ENCODE measurements at regions not wholly inside any gene's neighbourhood (a gene's known extent, or its start where the extent isn't known, plus 50 kb on each side); places are given as distances from the start of the nearest gene placed in this dataset.

DNA sequence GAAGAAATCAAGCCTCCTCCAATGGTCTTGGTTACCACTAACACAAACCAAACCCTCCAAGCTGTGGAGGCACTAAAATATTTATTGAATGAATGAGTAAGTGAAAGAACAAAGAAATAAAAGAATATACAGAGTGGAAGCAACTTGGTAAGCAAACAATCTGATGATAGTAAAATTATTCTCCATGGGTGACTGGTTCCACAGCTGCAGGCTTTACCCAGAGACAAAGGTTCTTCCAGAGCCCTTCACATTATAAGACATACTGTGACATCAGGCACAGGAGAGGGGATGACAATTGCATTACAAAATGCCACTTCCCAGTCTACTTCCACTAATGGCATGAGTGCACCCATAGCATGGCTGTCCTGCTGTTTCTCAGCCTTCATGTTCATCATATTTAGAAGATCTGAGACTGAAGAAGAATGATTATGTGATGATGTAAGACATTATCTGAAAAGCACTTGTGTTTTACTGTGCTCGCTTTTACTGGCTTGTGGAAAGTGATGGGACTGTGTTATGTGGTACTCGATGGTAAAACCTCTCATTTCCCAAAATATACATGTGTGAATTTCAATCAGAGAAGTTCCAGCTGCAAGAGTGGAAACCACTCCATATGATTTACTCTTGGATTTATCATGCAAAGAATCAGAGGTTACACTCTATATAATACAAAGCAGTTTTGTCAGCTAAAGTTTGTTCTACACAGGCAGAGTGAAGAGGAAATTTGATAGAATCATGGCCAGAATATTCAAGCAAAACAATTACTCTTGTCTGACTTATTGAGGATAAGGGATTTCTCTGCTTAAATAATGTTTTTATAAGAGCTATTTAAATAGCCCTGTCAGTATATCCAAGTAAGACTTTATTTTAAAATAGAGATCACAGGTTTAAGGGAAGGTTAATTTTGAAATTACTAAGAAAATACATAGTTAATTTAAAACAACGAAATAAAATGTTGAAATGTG, 220.2 kb upstream of the NBEA start:
- intact Hi-C loops (cut with micrococcal nuclease), result no loop called here
- TF ChIP-seq, protein P1, sequence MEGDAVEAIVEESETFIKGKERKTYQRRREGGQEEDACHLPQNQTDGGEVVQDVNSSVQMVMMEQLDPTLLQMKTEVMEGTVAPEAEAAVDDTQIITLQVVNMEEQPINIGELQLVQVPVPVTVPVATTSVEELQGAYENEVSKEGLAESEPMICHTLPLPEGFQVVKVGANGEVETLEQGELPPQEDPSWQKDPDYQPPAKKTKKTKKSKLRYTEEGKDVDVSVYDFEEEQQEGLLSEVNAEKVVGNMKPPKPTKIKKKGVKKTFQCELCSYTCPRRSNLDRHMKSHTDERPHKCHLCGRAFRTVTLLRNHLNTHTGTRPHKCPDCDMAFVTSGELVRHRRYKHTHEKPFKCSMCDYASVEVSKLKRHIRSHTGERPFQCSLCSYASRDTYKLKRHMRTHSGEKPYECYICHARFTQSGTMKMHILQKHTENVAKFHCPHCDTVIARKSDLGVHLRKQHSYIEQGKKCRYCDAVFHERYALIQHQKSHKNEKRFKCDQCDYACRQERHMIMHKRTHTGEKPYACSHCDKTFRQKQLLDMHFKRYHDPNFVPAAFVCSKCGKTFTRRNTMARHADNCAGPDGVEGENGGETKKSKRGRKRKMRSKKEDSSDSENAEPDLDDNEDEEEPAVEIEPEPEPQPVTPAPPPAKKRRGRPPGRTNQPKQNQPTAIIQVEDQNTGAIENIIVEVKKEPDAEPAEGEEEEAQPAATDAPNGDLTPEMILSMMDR (IDR thresholded peaks at IDR 0.05; ENCODE audit: unreplicated experiment), result no peak
- Mint-ChIP-seq H3K4me3 (ENCODE audit: unreplicated experiment) (no peak overlapping the region), H3K9me3 (ENCODE audit: unreplicated experiment) (no peaks in the 10 kb centered on the region), H3K27me3 (ENCODE audit: insufficient read depth, unreplicated experiment) (no peaks in the 10 kb centered on the region), H3K4me1 (ENCODE audit: insufficient read depth, unreplicated experiment) (no peaks in the 10 kb centered on the region), H3K36me3 (ENCODE audit: insufficient read depth, unreplicated experiment) (no peaks in the 10 kb centered on the region), H3K27ac (ENCODE audit: low read depth, unreplicated experiment) (no peak overlapping the region)
- ChIA-PET POLR2A (interaction anchor here (1.0 kb wide), 1 partner anchor 12 kb away, joined by 3 read pairs; no protein-coding TSS in a partner anchor), CTCF (interaction anchor here (0.6 kb wide), 3 partner anchors 16 to 38 kb away, joined by 3 to 5 read pairs (median 3); no protein-coding TSS in a partner anchor)
- no TSS peak for BruUV-seq (replicated peaks)
- no peak for DNase-seq (ENCODE audit: unreplicated experiment)

DNA sequence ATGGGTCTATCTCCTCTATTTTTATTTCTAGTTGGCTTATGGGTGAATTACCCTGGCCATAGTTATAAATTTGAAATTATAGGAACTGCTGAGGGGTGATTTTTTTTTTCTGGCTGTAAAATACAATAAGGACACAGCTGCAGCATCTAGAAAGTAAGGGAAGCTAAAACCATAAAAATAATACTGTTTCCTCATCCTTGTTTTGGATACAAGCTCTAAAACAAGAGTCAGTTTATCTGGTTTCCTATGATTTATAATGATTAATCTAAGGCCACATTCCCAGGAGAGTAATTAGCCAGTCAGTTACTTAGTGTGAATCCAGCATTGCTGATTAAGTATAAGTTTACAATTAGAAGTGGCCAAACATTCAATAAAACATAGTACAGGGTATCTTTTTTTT, 219.1 kb upstream of the NBEA start:
- H3K4me1 Mint-ChIP-seq (ENCODE audit: insufficient read depth, unreplicated experiment), result no peaks in the 10 kb centered on the region
- H3K36me3 Mint-ChIP-seq (ENCODE audit: insufficient read depth, unreplicated experiment), result no peaks in the 10 kb centered on the region
- no peak overlapping the region for H3K4me3 Mint-ChIP-seq (ENCODE audit: unreplicated experiment)
- POLR2A ChIA-PET, result no interaction called here
- no peak overlapping the region for H3K27ac Mint-ChIP-seq (ENCODE audit: low read depth, unreplicated experiment)
- CTCF ChIA-PET, result interaction anchor here (0.6 kb wide), 1 partner anchor 37 kb away, joined by 3 read pairs; no protein-coding TSS in a partner anchor
- no TSS peak for BruUV-seq (replicated peaks)
- TF ChIP-seq, protein P1 (IDR thresholded peaks at IDR 0.05; ENCODE audit: unreplicated experiment), result no peak
- H3K9me3 Mint-ChIP-seq (ENCODE audit: unreplicated experiment), result no peaks in the 10 kb centered on the region
- intact Hi-C loops (cut with micrococcal nuclease), result no loop called here
- DNase-seq (ENCODE audit: unreplicated experiment), result no peak
- H3K27me3 Mint-ChIP-seq (ENCODE audit: insufficient read depth, unreplicated experiment), result no peaks in the 10 kb centered on the region

DNA sequence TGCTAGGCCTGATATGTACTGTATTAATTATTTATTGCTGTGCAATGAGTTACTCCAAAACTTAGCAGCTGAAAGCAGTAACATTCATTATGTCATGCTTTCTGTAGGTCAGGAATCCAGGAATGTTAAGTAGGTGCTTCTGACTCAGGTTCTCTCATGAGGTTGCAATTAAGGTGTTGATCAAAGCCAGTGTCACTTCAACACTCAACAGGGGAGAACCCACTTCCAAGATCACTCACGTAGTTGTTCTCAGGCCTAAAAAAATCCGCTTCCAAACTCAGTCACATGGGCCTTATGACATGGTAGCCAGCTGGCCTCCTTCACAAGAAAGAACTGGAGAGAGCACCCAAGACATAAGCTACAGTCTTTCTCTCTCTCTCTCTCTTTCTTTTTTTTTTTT, 211.1 kb upstream of the NBEA start:
- POLR2A ChIA-PET, result no interaction called here
- no TSS peak for BruUV-seq (replicated peaks)
- Mint-ChIP-seq H3K27me3 (ENCODE audit: insufficient read depth, unreplicated experiment) (no peaks in the 10 kb centered on the region), H3K27ac (ENCODE audit: low read depth, unreplicated experiment) (no peak overlapping the region), H3K4me3 (ENCODE audit: unreplicated experiment) (no peak overlapping the region), H3K4me1 (ENCODE audit: insufficient read depth, unreplicated experiment) (no peaks in the 10 kb centered on the region), H3K9me3 (ENCODE audit: unreplicated experiment) (peaks cover 8% of the 10 kb centered on the region), H3K36me3 (ENCODE audit: insufficient read depth, unreplicated experiment) (no peaks in the 10 kb centered on the region)
- intact Hi-C loops (cut with micrococcal nuclease), result no loop called here
- no peak for DNase-seq (ENCODE audit: unreplicated experiment)
- TF ChIP-seq, protein P1 (IDR thresholded peaks at IDR 0.05; ENCODE audit: unreplicated experiment), result no peak
- CTCF ChIA-PET, result interaction anchor here (0.5 kb wide), 1 partner anchor 34 kb away, joined by 3 read pairs; no protein-coding TSS in a partner anchor

DNA sequence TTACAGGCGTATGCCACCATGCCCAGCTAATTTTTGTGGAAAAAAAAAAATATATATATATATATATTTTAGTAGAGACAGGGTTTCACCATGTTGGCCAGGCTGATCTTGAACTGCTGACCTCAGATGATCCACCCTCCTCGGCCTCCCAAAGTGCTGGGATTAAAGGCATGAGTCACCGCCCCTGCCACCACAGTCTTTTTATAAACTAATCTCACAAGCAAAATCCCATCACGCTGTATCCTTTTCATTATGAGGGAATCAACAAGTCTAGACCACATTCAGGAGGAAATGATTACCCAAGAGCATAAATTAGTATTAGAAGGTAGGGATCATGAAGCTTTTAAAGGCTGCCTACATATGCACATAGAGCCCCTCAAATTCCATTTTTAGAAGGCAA, 210.6 kb upstream of the NBEA start:
- H3K4me1 Mint-ChIP-seq (ENCODE audit: insufficient read depth, unreplicated experiment), result no peaks in the 10 kb centered on the region
- DNase-seq (ENCODE audit: unreplicated experiment), result peak; percentile 38
- intact Hi-C loops (cut with micrococcal nuclease), result no loop called here
- peaks cover 8% of the 10 kb centered on the region for H3K9me3 Mint-ChIP-seq (ENCODE audit: unreplicated experiment)
- TF ChIP-seq, protein P1 (IDR thresholded peaks at IDR 0.05; ENCODE audit: unreplicated experiment), result no peak
- ChIA-PET CTCF (no interaction called here), POLR2A (no interaction called here)
- no peaks in the 10 kb centered on the region for H3K27me3 Mint-ChIP-seq (ENCODE audit: insufficient read depth, unreplicated experiment)
- BruUV-seq (replicated peaks), result no TSS peak
- no peak overlapping the region for H3K27ac Mint-ChIP-seq (ENCODE audit: low read depth, unreplicated experiment)
- no peaks in the 10 kb centered on the region for H3K36me3 Mint-ChIP-seq (ENCODE audit: insufficient read depth, unreplicated experiment)
- no peak overlapping the region for H3K4me3 Mint-ChIP-seq (ENCODE audit: unreplicated experiment)

All from MCF 10A (cell line).